CD4-positive, alpha-beta T cell (primary cell): ENCODE measurements at regions not wholly inside any gene's neighbourhood (a gene's known extent, or its start where the extent isn't known, plus 50 kb on each side); places are given as distances from the start of the nearest gene placed in this dataset.

ENCODE experiments used
- ATAC-seq: fragments of 200-7000 bp; cut with Tn5 transposase; one replicate; pipeline ENCODE4 v1.10.0; 2022; ENCODE audit warnings: mild to moderate bottlenecking; ENCODE audit not compliant: poor library complexity
- CTCF ChIA-PET: fragments of 350-600 bp; sonication (Branson Sonifier 250); formaldehyde crosslinking; loops from one replicate; lab custom pipeline; 2021; ENCODE audit warnings: antibody characterized with exemption, inconsistent platforms; lab: Charles Lee
- POLR2A ChIA-PET: fragments of 350-600 bp; sonication (Branson Sonifier 250); formaldehyde crosslinking; loops from one replicate; lab custom pipeline; 2021; ENCODE audit warnings: antibody characterized with exemption, inconsistent platforms; lab: Charles Lee
- DNase-seq, 14 experiments: peaks; one replicate each; pipeline ENCODE4 v3.0.0-alpha.2; 2013 to 2020; ENCODE audit warnings: mixed read lengths in 2 of 14
- H3K27ac ChIP-seq, 2 donors: one replicate each; pipeline versions ENCODE4 v1.5.1 to v1.7.0; 2013; ENCODE audit warnings: low read length in 2 of 2, low read depth in 1 of 2, mild to moderate bottlenecking in 1 of 2
- H3K27me3 ChIP-seq, 2 experiments: 1 replicate in 1 of 2; 2 replicates in 1 of 2; pipeline versions ENCODE4 v1.6.1 to v1.7.0; 2013; ENCODE audit warnings: low read length in 2 of 2, control low read depth in 1 of 2, mild to moderate bottlenecking in 1 of 2, moderate library complexity in 1 of 2; ENCODE audit not compliant: insufficient read depth in 2 of 2, control insufficient read depth in 1 of 2
- H3K36me3 ChIP-seq: one replicate; pipeline ENCODE4 v1.6.1; 2013; ENCODE audit warnings: low read length, control low read depth; ENCODE audit not compliant: insufficient read depth
- H3K4me1 ChIP-seq: one replicate; pipeline ENCODE4 v1.6.1; 2013; ENCODE audit warnings: low read length, control low read depth; ENCODE audit not compliant: insufficient read depth
- H3K4me3 ChIP-seq: one replicate; pipeline ENCODE4 v1.5.1; 2013; ENCODE audit warnings: mild to moderate bottlenecking, low read length, moderate library complexity
- H3K9me3 ChIP-seq, 2 experiments: 1 replicate in 1 of 2; 2 replicates in 1 of 2; pipeline versions ENCODE4 v1.6.1 to v1.7.0; 2013; ENCODE audit warnings: low read length in 2 of 2, mild to moderate bottlenecking in 2 of 2, control low read depth in 1 of 2, moderate library complexity in 1 of 2; ENCODE audit not compliant: control insufficient read depth in 1 of 2, insufficient read depth in 1 of 2
- H3K27ac Mint-ChIP-seq: one replicate; pipeline ENCODE4 v1.8.0; 2020; ENCODE audit warnings: mixed read lengths
- H3K27me3 Mint-ChIP-seq: one replicate; pipeline ENCODE4 v1.8.0; 2021; ENCODE audit warnings: mixed read lengths
- H3K36me3 Mint-ChIP-seq: one replicate; pipeline ENCODE4 v1.8.0; 2021; ENCODE audit warnings: low read depth, mixed read lengths
- H3K4me1 Mint-ChIP-seq: one replicate; pipeline ENCODE4 v1.8.0; 2021; ENCODE audit warnings: low read depth, mixed read lengths
- H3K4me3 Mint-ChIP-seq: one replicate; pipeline ENCODE4 v1.8.0; 2020; ENCODE audit warnings: mild to moderate bottlenecking, mixed read lengths
- H3K9me3 Mint-ChIP-seq: one replicate; pipeline ENCODE4 v1.8.0; 2020; ENCODE audit warnings: mixed read lengths
- intact Hi-C, 2 experiments: fragments of 100-400 bp; cut with DNase I in 1 of 2; cut with micrococcal nuclease in 1 of 2; formaldehyde crosslinking; loops; one replicate each; pipeline versions ENCODE4 v1.15.1 to v1.9.0; 2023 to 2025; cut with DNase I, micrococcal nuclease
- TF ChIP-seq, protein P1 (sequence below): fragments of 200-600 bp; IDR thresholded peaks from one replicate; pipeline ENCODE4 v1.8.0; 2022; ENCODE audit warnings: antibody characterized with exemption, mild to moderate bottlenecking

DNA sequence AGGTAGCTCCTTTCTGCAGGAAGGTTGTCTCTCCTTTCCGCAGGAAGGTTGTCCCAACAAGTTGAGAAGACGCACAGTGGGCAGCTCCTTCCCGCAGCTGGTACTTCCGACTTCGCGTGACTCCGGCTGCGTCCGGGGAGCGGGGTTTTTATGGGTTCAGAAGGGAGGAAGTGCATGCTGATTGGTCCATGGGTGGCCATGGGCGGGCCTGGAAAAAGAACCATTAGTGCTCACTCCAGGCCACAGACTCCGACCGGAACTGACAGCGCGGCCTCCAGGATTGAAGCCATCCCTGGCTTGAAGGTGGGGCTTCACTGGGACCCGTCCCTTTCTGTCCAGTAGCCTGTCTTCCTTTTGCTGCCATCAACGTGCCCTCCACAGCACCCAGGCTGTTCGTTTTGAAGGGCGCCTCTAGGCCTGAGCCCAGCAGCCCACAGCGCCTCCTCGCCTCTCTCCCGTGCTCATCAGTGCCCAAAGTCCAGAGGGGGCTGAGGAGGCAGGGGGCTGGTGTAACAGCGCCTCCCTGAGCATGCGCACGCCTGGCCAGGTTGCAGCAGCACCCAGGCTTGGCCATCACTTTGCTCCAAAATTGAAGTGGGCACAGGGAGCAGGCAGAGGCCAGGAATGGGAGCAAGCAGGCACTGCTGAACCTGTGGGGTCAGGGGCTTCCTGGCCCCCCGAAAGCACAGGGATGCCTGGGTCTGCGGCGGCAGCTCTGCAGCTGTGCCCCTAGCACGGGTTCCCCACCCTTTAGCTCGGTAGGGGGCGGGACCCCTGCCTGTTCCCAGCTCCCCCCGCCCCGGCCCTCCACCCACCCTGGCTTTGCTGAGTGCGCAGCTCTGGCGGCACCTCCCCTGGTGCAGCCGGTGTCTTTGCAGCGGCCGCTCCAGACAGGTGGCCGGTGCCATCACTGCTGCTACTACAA, 330.6 kb upstream of the MCTP2 start:
- ChIA-PET POLR2A (no interaction called here), CTCF (no interaction called here)
- H3K4me1 ChIP-seq: no peaks in the 10 kb centered on the region
- H3K36me3 Mint-ChIP-seq: no peaks in the 10 kb centered on the region
- no peak for ATAC-seq
- no peaks in the 10 kb centered on the region for H3K4me1 Mint-ChIP-seq
- H3K9me3 ChIP-seq: peaks cover 0 to 17% of the 10 kb centered on the region in 2 experiments
- no peaks in the 10 kb centered on the region for H3K27me3 ChIP-seq
- TF ChIP-seq, protein P1, sequence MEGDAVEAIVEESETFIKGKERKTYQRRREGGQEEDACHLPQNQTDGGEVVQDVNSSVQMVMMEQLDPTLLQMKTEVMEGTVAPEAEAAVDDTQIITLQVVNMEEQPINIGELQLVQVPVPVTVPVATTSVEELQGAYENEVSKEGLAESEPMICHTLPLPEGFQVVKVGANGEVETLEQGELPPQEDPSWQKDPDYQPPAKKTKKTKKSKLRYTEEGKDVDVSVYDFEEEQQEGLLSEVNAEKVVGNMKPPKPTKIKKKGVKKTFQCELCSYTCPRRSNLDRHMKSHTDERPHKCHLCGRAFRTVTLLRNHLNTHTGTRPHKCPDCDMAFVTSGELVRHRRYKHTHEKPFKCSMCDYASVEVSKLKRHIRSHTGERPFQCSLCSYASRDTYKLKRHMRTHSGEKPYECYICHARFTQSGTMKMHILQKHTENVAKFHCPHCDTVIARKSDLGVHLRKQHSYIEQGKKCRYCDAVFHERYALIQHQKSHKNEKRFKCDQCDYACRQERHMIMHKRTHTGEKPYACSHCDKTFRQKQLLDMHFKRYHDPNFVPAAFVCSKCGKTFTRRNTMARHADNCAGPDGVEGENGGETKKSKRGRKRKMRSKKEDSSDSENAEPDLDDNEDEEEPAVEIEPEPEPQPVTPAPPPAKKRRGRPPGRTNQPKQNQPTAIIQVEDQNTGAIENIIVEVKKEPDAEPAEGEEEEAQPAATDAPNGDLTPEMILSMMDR: no peak
- H3K4me3 ChIP-seq: no peak overlapping the region
- H3K27ac Mint-ChIP-seq: no peak overlapping the region
- no peaks in the 10 kb centered on the region for H3K36me3 ChIP-seq
- no peaks in the 10 kb centered on the region for H3K27me3 Mint-ChIP-seq
- intact Hi-C loops: no loop called here
- H3K27ac ChIP-seq: no peak overlapping the region
- H3K9me3 Mint-ChIP-seq: no peaks in the 10 kb centered on the region
- H3K4me3 Mint-ChIP-seq: no peak overlapping the region
- DNase-seq: peak in 1 of 14 experiments; percentile 6

DNA sequence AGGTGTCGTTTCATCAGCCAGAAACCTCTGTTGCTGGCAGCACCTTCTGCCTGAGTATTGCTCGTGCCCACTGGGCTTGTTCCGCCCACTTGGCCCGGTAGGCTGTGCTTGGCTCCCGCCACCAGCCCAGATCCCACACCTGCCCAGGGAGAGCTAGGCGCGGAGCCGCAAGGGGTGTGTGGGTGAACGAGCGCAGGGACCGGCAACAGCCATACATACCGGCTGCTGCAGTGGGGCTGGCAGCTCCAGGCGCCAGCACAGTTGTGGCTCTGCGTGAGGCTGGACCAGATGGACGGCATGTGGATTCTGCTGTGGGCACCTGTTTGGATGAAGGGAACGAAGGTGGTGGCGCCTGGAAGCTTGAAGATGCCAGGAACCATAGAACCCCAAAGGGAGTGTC, 331.5 kb upstream of the MCTP2 start:
- DNase-seq: peak in 1 of 14 experiments; percentile 7
- Histone ChIP-seq H3K4me3 (no peak overlapping the region), H3K9me3 (peaks cover 0 to 17% of the 10 kb centered on the region in 2 experiments), H3K27me3 (no peaks in the 10 kb centered on the region), H3K27ac (no peak overlapping the region), H3K36me3 (no peaks in the 10 kb centered on the region), H3K4me1 (no peaks in the 10 kb centered on the region)
- CTCF ChIA-PET: no interaction called here
- Mint-ChIP-seq H3K36me3 (no peaks in the 10 kb centered on the region), H3K27ac (no peak overlapping the region), H3K9me3 (no peaks in the 10 kb centered on the region), H3K4me1 (no peaks in the 10 kb centered on the region), H3K27me3 (no peaks in the 10 kb centered on the region), H3K4me3 (no peak overlapping the region)
- TF ChIP-seq, protein P1: no peak
- intact Hi-C loops: no loop called here
- no peak for ATAC-seq
- POLR2A ChIA-PET: no interaction called here

DNA sequence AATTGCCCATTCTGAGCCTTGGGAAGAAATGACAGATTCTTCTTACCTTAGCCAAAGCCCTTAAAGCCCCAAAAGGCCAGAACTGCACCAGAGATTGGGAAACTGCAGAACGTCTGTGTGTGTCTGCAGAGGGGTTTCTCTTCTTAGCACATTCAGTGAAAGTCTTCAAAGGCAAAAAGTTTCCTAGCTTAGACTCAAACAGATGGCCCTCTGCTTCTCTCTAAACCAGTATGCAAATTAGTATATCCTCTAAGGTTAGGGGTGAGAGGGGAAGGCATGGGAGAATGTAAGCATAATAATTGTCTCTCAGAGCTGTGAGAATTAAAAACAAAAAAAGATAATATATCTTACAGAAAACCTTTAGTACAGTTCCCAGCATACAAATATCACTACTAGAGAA, 334.0 kb upstream of the MCTP2 start:
- Histone ChIP-seq H3K9me3 (peaks cover 0 to 17% of the 10 kb centered on the region in 2 experiments), H3K27ac (no peak overlapping the region), H3K27me3 (no peaks in the 10 kb centered on the region), H3K4me1 (no peaks in the 10 kb centered on the region), H3K36me3 (no peaks in the 10 kb centered on the region), H3K4me3 (no peak overlapping the region)
- no peaks in the 10 kb centered on the region for H3K36me3 Mint-ChIP-seq
- no peak overlapping the region for H3K27ac Mint-ChIP-seq
- ChIA-PET CTCF (no interaction called here), POLR2A (no interaction called here)
- ATAC-seq (no peak), DNase-seq (no peak)
- H3K4me1 Mint-ChIP-seq: no peaks in the 10 kb centered on the region
- H3K9me3 Mint-ChIP-seq: no peaks in the 10 kb centered on the region
- TF ChIP-seq, protein P1: no peak
- no peaks in the 10 kb centered on the region for H3K27me3 Mint-ChIP-seq
- H3K4me3 Mint-ChIP-seq: no peak overlapping the region
- intact Hi-C loops: no loop called here
